CD4-positive, alpha-beta T cell treated with Interferon alpha-2 for 1 hour (primary cell): ENCODE measurements at regions not wholly inside any gene's neighbourhood (a gene's known extent, or its start where the extent isn't known, plus 50 kb on each side); places are given as distances from the start of the nearest gene placed in this dataset.

Experiments
- DNase-seq, 2 donors: peaks; one replicate each; pipeline ENCODE4 v3.0.0-alpha.2; 2020 to 2022

DNA sequence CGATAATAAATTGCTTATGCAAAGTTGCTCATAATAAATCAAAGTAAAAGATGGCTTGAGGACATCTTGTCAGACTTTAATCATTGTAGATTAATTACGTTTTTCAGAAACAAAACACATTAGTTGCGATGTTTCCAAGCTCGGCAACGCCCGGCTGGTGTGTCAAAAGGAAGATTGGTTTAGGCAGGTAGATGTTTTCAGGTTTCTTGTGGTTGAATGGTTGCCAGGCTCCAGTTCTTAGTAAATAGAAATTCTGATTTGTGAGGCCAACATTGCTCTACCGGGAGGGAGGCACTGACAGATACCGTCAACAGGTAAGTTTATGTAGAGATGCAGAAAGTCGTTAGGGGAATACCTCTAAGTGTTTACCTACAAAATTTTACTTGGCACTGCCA is 280.3 kb downstream of the NPR3 start:
- no peak for DNase-seq

DNA sequence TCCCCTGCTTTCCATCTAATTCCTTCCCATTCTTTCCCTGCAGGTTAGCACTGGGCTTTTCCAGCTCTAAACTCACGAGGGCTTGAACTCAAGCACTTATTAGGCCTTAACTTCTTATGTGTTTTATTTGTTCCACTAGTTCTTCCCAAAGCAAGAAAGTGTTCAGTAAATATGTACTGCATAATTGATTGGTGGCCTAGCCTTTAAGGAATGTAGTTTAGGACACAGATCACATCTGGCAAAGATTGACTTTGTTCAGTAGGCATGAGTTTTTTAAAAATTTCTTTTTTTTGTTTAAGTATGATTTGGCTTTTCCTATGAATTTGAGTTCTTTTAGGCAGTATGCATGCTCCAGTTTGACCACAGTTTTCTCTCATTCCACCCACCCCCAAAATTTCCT is 285.2 kb downstream of the NPR3 start:
- DNase-seq = no peak

DNA sequence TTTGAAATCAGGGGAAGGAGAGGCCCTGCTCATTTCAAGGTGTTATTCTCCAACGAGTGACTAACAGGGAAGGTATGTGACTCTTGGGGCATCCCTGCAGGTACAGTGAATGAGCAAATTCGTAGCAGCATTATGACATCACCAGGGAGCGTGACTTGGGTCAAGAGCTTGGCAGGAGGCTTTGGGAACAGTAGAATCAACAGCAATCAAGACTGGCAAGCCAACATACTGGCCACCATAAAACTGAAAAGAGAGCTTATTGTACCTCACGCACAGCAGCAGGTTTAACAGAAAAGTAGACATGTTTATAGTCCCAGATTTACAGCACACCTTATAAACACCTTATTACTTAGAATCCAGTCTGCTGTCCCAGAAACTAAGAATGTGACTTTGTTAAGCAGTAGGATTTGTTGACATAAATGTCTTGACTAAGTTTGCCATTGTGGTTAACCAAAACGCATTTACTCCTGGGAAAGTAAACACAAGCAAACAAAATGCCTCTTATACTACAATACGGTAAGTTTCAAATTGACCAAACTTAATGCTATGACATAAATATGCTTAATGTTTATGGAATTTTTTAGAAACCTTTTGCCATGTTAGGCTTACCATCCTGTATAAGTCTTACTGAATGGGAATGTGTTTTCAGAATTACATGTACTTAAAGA is 297.8 kb downstream of the NPR3 start:
- DNase-seq = no peak

DNA sequence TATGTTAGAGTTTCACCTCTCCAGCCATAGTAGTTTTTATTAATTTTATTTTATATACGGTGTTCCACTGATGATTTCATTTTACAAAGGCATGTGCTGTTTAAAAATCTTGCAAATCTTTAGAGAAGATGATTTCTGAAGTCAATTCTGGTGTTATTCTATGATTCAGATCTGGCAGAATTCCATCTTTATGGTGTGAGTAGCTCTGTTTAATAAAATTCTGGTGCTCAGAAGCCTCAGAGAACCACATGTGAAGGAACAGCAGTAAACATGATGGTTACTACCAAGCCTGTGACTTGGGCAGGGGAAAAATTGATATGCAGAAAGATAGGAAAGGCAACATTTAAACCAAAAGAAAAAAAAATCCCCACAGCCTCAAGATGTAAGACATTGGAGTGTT is 299.7 kb downstream of the NPR3 start:
- no peak for DNase-seq

DNA sequence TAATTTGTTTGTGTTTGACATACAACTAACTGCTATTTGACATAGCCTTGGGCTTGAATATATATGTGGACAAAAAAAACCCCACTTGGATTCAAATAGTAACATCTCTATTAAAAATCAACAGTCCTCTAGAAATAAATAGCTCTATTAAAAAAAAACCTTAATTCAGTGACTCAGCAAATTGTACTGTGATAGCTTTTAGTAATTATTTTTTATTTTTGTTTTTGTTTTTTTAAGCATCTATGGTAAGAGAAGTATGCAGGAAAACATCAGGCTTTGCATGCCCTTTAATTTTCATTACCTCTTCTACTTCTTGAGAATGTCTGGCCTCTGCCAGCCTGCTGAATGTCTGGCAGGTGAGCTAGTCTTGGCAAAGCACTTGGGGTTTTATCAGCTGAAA is 300.7 kb downstream of the NPR3 start:
- no peak for DNase-seq

DNA sequence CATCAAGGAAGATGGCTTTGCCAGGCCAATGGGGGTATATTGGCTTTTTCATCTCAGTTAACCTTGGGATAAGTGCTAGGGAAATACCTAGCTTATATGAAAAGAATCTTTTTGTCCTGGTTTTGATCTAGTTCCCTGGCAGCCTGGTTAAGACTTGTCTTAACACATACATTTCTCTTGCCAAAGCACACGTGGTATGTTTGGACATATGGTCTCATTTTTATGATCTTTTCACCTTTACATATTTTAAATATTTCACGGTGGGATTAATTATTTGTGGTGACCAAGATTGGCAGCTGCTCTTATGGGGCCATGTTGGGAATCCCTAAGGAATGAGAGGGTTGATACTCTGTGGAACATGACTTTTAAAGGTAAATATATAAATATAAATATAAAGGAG is 312.5 kb downstream of the NPR3 start:
- DNase-seq = no peak

DNA sequence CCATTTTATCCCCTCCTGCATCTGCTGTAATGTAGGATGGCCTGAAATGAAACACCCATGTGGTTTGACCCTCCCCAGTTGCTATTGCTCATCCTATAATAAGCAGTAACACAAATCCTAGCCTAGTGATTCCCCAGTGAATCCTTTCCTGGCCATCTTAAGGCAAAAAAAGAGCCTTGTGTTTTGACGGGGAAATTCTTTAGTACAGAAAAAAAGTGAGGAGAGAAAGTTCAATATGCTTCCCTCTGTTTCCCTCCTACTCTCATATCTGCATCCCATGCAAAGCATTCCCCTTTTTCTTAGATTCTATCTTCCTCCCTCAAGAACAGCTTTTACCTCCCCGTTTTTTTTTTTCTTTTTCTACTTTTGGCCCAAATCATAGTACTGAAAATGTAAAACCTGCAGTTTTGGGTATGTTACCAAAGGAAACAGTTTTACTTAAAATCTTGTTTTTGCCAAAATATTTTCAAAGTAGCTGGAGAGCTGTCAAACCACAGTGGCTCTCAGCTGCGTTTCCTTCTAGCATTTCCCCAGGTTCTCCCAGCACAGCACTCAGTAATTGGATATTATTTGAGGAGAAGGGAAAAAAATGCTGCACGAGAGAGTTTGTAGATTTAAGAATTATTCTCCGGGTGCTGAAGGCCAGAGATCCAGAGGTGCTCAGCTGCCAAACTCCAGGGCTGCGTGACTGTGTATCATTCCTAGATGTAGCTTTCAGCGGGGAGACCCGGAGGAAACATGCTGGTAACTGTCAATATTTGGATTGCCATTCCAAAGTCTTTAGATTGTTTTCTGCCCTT is 321.4 kb downstream of the NPR3 start:
- no peak for DNase-seq

DNA sequence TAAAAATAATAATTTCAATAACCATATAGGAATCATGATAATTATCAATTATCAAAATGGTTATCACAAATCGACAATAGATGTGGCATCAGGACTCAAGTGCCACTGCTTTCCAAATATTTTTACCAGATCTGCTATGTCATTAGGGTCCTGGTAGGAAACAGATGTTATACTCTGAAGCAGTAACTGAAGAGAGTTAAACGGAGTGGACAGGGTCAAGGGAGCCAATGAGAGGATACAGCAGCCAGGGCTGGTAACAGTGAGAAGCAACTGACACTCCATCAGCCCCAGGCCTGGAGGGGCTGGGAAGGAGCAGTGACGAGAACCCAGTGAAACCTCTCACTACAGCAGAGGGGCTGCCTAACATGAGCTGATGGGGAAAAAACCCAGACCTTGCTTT is 322.4 kb downstream of the NPR3 start:
- DNase-seq = no peak

DNA sequence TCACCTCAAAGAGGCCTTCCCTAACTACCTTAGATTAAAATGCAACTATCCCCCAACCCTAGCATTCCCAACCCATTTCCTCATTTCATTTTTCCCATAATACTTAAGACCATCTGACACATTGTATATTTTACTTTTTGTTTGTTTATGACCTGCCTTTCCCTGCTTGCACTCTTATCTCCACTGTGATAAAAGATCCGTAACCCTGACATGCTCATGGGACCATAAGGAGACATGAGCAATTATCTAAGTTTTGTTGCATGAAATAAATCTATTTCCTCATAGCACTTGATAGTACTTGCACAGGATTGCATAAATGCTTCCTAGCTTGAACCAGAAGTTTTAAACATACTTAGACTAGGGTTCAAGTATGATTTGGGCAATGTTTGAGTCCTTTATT is 323.7 kb downstream of the NPR3 start:
- DNase-seq = no peak

DNA sequence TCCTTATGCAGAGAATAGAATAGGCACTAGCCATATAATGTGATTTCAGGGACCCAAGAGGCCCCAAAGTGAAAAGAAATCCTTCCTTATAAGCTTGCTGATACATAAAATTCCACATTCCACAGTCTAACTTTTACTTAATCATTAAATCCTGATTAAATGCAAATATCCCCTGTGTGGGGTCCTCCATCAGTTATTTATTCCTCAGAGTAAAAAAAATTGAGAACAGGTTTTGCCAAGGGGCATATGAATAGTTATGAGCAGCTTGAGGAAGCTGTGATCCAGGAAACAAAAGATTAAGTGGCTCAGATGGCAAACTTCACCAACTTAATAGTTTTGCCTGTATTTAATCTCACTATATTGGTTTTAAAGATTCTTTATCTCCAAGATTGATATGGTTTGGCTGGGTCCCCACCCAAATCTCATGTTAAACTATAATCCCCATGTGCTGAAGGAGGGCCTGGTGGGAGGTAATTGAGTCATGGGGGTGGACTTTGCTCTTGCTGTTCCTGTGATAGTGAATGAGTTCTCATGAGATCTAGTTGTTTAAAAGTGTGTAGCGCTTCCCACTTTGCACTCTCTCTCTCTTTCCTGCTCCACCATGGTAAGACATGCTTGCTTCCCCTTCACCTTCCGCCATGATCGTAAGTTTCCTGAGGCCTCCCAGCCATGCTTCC is 324.9 kb downstream of the NPR3 start:
- no peak for DNase-seq

DNA sequence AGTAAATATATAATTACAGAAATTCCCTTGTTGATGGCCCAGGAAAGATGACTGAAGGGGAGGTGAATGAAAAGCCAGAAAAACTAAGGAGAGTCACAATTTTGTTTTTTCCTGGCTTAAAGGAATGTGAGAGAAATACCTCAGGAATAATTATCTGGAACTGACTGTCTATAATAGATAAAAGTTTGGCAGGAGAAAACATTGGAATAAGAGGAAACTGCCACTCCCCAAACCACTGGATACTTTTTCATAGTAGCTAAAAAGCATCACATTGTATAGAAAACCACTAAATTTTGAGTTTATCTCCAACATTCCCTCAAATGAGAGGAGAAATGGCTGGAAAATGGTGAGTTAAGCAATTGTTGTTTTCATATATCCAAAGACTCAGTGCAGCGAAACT is 326.0 kb downstream of the NPR3 start:
- DNase-seq = no peak

DNA sequence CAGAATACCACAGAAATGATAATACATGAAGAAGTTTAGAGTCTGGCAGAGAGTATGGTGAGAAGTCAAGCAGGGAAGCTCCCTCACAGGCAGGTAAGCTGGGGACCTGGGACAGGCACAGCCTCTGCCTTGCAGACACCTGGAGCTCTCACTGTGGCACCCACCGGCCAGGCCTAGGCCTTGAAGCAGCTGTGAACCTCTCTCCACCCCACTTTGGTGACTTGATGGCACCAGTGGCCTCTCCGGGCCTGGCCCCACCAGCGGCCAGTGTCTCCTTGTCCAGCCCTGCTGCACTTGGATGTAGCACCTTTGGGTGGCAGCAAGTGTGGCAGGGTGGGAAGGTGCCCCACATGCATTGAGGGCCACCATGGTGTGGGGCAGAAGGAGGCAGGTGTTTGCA is 330.5 kb downstream of the NPR3 start:
- no peak for DNase-seq

DNA sequence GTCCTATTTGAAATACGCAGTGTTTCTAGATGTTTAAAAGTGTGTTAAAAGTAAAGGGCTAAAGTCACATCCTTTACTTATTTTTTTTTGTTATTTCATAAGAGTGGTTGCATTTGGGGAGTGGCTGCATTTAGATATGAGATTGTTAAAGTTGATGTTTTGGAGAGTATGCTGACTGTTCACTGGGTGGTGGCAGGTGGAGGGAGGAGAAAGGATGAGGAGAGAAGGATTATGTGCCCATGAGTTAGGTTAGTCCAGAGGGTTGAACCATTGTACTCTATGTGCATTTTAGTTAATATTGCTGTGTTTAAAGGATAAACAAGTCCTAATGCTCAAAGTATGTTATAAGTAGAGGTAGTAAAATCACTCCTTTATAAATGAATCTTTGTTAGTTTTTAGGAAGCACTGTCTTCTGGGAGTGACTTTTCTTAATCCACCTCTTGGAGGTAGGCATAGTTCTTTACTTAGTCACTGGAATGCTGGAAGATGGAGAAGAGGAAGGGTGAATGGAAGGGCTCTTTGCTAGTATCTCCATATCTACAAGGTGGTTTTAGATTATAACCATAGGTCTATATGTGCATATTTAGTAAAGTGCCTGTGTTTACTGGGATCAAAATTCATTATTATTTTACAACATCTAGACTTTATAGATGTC is 332.3 kb downstream of the NPR3 start:
- no peak for DNase-seq

DNA sequence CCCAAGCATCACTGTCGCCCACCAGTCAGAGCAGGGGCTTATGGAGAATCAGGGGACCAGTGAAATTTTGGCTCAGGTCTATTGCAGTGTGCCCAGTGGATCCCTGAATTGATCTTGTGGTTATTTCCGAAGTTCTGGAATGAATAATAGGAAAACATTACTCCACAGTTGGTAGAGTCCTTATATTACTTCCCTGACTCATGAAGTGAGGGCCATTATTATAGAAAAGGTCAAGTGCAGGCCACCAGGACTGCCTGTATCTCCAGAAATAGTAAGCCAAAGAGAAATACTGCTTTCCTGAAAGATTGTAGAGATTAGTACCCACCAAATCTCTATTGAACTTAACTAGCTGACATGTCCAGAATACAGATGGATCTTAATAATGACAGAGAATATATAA is 335.0 kb downstream of the NPR3 start:
- no peak for DNase-seq

DNA sequence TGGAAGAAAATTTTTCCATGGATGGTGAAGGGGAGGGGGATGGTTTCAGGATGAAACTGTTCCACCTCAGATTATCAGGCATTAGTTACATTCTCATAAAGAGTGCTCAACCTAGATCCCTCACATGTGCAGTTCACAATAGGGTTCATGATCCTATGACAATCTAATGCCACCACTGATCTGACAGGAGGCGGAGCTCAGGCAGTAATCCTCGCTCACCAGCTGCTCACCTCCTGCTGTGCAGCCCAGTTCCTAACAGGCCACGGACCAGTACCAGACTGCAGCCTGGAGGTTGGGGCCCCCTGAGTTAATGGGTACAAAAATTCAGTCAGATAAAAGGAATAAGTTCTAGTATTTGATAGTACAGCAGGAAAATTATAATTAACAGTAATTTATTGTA is 337.2 kb downstream of the NPR3 start:
- no peak for DNase-seq

DNA sequence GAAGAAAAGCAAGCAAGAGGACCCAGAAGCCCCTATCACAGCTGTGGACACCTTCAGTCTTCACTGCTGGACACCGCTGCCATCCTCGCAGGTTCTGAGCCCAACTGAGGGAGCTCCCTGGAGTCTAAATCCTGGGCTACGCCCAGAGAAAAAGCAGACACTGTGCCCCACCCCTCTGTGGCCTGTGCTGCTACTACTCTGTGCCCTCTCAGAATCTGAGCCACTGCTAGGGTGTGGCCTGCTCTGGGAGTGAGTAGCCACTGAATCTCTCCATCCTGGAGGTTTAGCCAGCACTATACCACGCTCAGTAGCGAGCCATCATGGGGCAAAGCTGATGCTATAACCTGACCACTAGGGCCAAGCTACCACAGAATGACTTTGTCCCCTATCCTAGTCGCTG is 338.2 kb downstream of the NPR3 start:
- no peak for DNase-seq

DNA sequence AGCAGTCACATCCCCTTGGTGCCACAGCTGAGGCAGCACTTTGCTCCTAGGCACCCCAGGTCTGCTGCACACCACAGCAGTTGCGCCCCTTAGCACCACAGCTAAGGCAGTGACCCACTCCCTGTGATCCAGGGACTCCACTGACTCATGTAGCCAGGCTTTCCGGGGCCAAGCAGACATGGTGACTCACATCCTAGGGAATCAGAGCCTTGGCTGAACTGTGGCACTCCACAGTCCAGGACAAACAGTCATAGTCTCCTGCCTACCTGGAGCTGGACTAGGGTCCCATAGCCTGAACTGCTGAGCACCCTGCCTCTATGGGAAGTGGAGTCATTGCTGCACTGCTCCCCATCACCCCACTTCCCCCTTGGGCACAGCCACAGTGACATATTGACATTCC is 338.7 kb downstream of the NPR3 start:
- DNase-seq = no peak

DNA sequence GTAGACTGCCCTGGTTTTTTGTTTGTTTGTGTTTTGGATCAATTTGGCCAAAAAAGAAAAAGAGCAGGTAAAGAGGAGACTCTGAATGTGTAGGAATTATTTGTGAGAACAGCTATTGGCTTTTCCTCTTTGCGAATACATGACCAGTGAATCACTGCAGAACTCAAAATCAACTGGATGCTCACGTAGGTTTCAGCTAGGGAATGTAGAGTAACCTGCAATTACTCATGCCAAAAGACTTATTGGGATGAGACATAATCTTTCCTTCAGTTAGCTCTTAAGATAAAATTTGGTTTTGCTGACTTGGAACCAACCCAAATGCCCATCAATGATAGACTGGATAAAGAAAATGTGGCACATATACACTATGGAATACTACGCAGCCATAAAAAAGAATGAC is 348.0 kb downstream of the NPR3 start:
- no peak for DNase-seq

DNA sequence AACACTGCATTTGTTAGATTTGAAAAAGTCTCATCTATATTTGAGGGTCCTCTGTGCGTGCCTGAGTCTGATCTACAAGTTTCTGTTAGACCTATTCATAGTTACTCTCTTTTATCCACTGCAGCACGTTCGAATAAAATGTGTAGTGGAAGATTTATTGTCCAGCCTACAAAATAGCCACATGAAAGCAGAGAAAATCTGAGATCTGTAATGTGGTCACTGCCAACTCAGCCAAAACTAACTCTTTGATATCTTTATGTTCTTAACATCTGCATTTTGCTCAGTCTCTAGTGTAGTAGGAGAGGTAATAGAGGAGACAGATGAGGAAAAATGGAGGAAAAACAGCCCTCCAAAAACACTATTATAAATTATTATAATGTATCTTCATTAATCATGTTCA is 354.0 kb downstream of the NPR3 start:
- no peak for DNase-seq

DNA sequence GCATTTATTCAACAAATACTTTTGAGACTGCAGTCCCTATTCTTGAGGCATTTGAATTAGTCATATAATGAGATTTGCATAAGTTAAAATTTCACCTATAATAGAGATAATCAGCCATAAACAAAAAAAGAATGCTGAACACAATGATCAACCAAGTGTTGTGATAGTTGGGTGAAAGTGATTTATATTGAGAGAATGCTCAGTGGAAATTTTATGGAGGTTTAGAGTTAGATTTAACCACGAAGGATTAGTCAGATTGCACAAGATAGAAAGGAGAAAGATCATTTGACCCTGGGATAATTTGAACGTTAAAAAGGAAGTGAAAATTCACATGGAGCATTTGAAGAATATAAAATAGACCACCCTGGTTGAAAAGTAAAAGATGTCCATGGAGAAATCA is 356.2 kb downstream of the NPR3 start:
- DNase-seq = no peak

DNA sequence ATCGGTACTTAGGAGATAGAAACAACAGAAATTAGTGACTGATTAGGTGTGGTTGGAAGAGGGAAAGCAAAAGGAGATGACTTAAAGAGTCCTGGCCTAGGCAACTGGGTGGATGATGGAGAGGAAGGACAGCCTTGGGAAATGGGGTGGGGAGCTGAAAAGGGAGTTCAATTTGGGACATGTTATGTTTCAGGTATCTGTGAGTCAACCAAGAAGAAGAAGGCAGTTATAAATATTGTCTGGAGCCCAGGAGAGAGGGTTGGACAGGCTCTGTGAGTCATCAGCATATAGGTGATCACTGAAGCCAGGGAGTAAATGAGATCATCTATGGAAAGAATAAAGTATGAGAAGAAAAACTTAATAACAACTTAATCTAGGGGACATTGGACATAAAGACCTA is 357.7 kb downstream of the NPR3 start:
- no peak for DNase-seq

DNA sequence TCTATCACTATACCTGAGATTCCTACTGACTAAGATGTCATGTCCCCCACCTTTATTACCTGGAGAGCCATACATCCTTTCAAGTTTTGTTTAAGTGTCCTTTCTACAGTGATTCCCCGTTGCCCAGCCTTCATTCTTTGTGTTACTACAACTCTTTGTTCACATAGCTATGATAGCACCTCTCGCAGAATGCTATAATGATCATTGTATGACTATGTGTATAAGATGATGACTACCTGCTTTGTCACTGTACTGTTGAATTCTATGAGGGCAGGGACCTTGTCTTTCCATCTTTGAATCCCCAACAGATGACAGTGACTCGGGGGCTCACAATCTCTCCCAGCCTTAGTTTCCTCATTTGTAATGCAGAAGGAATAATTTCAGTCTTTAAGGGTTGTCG is 361.2 kb downstream of the NPR3 start:
- DNase-seq = no peak

DNA sequence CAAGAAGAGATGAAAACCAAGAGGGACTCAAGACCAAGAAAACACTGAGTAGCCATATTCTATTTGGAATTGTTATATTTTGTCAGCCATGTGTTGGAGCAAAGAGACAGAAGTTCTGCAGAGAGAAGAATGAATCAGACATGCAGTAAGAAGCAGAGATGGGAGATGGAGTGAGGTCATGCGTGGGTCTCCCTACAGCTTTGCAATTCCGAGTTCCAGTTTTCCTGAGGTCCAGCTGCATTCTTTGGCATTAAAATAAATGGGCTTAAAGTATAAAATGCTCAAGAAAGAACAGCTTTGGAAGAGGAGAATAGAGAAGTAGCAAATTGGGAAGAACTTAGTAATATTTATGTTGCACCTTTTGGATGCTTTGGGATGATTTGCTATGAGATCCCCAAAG is 361.6 kb downstream of the NPR3 start:
- no peak for DNase-seq

DNA sequence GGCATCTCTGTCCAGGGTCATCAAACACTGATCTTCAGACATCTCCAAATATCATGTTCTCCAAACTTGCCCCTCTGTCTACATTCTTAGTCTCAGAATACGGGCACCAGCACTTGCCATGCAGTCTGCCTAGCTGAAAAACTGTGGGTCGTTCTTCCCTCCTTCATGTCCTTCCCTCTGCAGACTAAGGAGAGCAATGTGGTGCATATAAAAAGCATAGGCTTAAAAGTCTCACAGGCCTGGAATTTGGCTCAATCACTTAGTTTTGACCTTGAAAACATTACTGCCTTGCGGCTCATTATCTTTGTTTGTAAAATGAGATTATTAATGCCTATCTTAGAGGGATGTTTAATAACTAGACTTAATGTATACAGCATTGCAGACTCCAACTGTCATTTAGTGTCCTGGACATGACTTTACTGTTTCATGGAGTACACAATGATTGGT is 362.8 kb downstream of the NPR3 start:
- no peak for DNase-seq
